ENCODE measurements at regions not wholly inside any gene's neighbourhood (a gene's known extent, or its start where the extent isn't known, plus 50 kb on each side); places are given as distances from the start of the nearest gene placed in this dataset.

DNA sequence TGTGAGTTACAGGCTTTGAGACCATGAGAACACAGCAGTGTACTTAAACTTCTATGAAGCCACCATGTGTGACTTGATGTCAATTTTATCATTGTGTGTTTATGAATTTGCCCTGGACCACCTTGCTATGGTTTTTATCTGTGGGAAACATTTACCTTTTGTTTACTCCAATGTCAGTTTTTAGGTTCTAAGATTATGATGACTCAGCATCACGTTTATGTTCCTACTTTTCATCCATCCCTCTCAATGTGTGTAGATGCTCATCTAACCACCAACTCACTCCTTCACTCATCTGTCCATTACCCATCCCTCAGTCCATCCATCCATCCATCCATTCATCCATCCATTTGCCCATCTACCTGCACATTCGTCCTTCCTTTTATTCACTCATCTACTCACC lies 338.8 kb downstream of the MIAT start:
- H3K36me3 ChIP-seq: no peaks in the 10 kb centered on the region
- H3K27ac ChIP-seq: no peak overlapping the region
- no peaks in the 10 kb centered on the region for H3K4me1 ChIP-seq
- no peak for DNase-seq (ENCODE audit: low spot score)
- no peaks in the 10 kb centered on the region for H3K27me3 ChIP-seq
- no peaks in the 10 kb centered on the region for H3K9me3 ChIP-seq
- no peak overlapping the region for H3K4me3 ChIP-seq
- TF ChIP-seq, protein P1, sequence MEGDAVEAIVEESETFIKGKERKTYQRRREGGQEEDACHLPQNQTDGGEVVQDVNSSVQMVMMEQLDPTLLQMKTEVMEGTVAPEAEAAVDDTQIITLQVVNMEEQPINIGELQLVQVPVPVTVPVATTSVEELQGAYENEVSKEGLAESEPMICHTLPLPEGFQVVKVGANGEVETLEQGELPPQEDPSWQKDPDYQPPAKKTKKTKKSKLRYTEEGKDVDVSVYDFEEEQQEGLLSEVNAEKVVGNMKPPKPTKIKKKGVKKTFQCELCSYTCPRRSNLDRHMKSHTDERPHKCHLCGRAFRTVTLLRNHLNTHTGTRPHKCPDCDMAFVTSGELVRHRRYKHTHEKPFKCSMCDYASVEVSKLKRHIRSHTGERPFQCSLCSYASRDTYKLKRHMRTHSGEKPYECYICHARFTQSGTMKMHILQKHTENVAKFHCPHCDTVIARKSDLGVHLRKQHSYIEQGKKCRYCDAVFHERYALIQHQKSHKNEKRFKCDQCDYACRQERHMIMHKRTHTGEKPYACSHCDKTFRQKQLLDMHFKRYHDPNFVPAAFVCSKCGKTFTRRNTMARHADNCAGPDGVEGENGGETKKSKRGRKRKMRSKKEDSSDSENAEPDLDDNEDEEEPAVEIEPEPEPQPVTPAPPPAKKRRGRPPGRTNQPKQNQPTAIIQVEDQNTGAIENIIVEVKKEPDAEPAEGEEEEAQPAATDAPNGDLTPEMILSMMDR (IDR thresholded peaks at IDR 0.05): no peak

DNA sequence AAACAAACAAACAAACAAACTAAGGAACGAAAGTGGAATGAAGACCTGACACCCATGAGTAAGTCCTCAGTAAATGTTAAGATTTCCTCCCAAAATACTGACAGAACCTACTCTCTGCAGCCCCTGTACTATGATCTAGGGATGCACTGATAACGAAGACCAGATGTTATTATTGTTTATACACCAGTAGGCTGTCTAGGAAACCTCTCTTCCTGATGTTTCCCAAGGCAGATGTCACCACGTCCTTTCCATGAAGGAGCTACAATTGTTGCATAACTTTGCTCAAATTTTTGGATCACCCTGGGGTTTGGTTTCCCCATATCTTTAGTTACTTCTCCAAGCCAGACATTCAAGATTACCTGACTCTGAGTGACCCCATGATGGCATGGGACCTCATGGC lies 340.7 kb downstream of the MIAT start:
- TF ChIP-seq, protein P1 (IDR thresholded peaks at IDR 0.05): no peak
- H3K27me3 ChIP-seq: no peaks in the 10 kb centered on the region
- H3K9me3 ChIP-seq: no peaks in the 10 kb centered on the region
- H3K27ac ChIP-seq: no peak overlapping the region
- H3K36me3 ChIP-seq: no peaks in the 10 kb centered on the region
- H3K4me3 ChIP-seq: no peak overlapping the region
- DNase-seq (ENCODE audit: low spot score): no peak
- H3K4me1 ChIP-seq: no peaks in the 10 kb centered on the region

DNA sequence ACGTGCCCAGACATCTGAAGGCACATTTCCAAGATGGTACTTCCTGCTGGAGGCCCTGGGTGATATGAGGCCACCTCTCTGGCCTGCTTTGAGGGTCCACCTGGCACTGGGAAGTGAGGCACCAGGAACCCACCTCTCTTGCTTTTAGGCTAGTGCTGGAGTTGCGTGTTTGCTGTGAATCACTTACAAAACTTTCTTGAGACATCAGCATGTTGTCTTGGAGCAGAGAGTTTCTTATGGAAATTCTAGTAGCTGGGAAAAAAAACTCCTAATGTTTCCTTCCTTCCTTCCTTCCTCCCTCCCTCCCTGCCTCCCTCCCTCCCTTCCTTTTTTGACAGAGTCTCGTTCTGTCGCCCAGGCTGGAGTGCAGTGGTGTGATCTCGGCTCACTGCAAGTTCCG lies 341.3 kb downstream of the MIAT start:
- no peaks in the 10 kb centered on the region for H3K9me3 ChIP-seq
- no peak overlapping the region for H3K27ac ChIP-seq
- DNase-seq (ENCODE audit: low spot score): no peak
- no peaks in the 10 kb centered on the region for H3K4me1 ChIP-seq
- TF ChIP-seq, protein P1 (IDR thresholded peaks at IDR 0.05): no peak
- H3K36me3 ChIP-seq: no peaks in the 10 kb centered on the region
- H3K4me3 ChIP-seq: no peak overlapping the region
- no peaks in the 10 kb centered on the region for H3K27me3 ChIP-seq

DNA sequence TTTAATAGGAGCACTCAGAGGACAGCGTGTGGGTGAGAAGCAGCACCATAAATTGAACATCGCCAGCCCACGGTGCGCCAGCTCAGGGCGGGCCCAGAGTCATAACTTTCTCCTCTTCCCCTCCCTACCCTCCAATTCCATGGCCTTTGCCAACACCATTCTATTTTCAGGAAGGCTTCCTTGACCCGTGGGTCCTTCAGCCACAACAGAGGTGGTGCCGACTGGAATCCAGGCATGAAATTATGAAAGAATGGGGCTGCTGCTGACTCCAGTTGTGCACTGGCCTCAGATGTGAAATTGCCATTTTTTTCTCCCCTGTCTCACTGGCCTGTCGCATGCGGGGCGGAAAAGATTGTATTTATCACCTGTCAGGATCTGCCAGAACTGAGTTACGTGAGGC lies 345.9 kb downstream of the MIAT start:
- Histone ChIP-seq H3K4me3 (no peak overlapping the region), H3K27ac (no peak overlapping the region), H3K4me1 (no peaks in the 10 kb centered on the region), H3K36me3 (no peaks in the 10 kb centered on the region), H3K27me3 (no peaks in the 10 kb centered on the region), H3K9me3 (no peaks in the 10 kb centered on the region)
- TF ChIP-seq, protein P1 (IDR thresholded peaks at IDR 0.05): no peak
- no peak for DNase-seq (ENCODE audit: low spot score)

DNA sequence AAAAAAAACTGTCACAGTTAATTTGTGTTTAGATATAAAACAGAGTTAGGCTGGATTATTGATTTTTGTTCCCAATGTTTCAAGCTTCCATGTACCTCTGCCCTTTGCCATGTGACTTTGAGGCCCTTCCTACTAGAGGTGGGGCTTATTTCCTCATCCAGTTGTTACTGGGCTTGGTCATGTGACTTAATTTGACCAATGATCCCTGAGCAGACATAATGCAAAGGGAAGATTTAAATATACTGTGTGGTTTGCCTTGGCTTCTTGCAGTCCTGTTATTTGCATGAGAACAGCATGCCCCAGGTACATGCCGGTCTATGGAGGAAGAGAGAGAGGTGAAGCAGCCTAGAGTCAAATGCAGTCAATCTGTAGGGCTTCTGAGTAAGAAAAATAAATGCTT lies 347.0 kb downstream of the MIAT start:
- Histone ChIP-seq H3K4me1 (no peaks in the 10 kb centered on the region), H3K27me3 (no peaks in the 10 kb centered on the region), H3K4me3 (no peak overlapping the region), H3K27ac (no peak overlapping the region), H3K9me3 (no peaks in the 10 kb centered on the region), H3K36me3 (no peaks in the 10 kb centered on the region)
- TF ChIP-seq, protein P1 (IDR thresholded peaks at IDR 0.05): no peak
- no peak for DNase-seq (ENCODE audit: low spot score)

DNA sequence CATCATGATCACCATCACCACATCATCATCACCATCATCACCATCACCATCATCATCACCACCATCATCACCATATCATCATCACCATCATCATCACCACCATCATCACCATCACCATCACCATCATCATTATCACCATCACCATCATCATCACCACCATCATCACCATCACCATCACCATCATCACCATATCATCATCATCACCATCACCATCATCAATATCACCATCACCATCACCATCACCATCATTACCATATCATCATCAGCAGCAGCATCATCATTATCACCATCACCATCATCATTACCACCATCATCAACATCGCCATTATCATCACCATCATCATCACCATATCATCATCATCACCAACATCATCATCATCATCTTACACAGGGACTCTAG lies 351.1 kb downstream of the MIAT start:
- no peaks in the 10 kb centered on the region for H3K36me3 ChIP-seq
- no peak overlapping the region for H3K27ac ChIP-seq
- no peaks in the 10 kb centered on the region for H3K9me3 ChIP-seq
- no peak for DNase-seq (ENCODE audit: low spot score)
- H3K4me1 ChIP-seq: no peaks in the 10 kb centered on the region
- TF ChIP-seq, protein P1 (IDR thresholded peaks at IDR 0.05): no peak
- H3K4me3 ChIP-seq: no peak overlapping the region
- H3K27me3 ChIP-seq: no peaks in the 10 kb centered on the region

Measured in right atrium auricular region (tissue), 2 donors.